ENCODE measurements at regions not wholly inside any gene's neighbourhood (a gene's known extent, or its start where the extent isn't known, plus 50 kb on each side); places are given as distances from the start of the nearest gene placed in this dataset.

DNA sequence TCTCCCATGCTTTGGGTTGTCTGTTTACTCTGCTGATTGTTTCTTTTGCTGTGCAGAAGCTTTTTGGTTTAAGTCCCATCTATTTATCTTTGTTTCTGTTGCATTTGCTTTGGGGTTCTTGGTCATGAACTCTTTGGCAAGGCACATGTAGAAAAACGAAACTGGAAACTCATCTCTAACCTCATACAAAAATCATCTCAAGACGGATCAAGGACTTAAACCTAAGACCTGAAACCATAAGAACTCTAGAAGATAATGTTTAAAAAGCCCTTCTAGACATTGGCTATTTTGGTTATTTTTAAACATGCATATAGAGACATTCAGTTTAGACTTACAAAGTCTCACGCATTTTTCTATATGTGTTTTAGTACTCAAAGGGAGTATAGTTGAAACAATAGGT lies 1164.3 kb upstream of the GYPC start:
- intact Hi-C loops (cut with DNase I; ENCODE audit: low total_unique reads): no loop called here
- TF ChIP-seq, protein P1, sequence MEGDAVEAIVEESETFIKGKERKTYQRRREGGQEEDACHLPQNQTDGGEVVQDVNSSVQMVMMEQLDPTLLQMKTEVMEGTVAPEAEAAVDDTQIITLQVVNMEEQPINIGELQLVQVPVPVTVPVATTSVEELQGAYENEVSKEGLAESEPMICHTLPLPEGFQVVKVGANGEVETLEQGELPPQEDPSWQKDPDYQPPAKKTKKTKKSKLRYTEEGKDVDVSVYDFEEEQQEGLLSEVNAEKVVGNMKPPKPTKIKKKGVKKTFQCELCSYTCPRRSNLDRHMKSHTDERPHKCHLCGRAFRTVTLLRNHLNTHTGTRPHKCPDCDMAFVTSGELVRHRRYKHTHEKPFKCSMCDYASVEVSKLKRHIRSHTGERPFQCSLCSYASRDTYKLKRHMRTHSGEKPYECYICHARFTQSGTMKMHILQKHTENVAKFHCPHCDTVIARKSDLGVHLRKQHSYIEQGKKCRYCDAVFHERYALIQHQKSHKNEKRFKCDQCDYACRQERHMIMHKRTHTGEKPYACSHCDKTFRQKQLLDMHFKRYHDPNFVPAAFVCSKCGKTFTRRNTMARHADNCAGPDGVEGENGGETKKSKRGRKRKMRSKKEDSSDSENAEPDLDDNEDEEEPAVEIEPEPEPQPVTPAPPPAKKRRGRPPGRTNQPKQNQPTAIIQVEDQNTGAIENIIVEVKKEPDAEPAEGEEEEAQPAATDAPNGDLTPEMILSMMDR (IDR thresholded peaks at IDR 0.05): no peak
- TF ChIP-seq POLR2A (IDR thresholded peaks at IDR 0.05): no peak
- 83 to 85% methylated on average over 3 of the region's 3 CpGs for WGBS, 2 donors
- H3K4me3 ChIP-seq (ENCODE audit: low read depth, poor library complexity, severe bottlenecking): no peak overlapping the region
- DNase-seq (ENCODE audit: low spot score in 2 of 2): no peak

DNA sequence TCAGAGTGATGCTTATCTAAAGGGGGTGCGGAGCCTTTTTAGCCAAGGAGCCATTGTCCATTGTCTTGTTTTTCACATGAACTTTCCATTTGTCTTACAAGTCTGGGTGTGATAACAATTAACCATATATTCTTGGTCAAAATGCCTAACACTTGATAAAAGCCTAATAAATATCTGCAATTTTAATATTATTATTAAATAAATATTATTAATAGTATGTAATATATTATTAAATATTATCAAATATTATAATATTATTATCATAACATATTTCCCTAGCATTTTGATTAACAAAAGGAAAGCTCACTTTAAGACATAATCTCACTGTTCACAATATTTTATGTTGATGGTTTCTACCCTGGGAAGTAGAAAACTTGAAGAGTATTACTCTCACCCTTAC lies 1143.6 kb upstream of the GYPC start:
- H3K4me3 ChIP-seq (ENCODE audit: low read depth, poor library complexity, severe bottlenecking): no peak overlapping the region
- TF ChIP-seq, protein P1 (IDR thresholded peaks at IDR 0.05): no peak
- no peak for TF ChIP-seq POLR2A (IDR thresholded peaks at IDR 0.05)
- intact Hi-C loops (cut with DNase I; ENCODE audit: low total_unique reads): no loop called here
- 85 to 100% methylated on average over 1 of the region's 1 CpG for WGBS, 2 donors
- no peak for DNase-seq (ENCODE audit: low spot score in 2 of 2)

DNA sequence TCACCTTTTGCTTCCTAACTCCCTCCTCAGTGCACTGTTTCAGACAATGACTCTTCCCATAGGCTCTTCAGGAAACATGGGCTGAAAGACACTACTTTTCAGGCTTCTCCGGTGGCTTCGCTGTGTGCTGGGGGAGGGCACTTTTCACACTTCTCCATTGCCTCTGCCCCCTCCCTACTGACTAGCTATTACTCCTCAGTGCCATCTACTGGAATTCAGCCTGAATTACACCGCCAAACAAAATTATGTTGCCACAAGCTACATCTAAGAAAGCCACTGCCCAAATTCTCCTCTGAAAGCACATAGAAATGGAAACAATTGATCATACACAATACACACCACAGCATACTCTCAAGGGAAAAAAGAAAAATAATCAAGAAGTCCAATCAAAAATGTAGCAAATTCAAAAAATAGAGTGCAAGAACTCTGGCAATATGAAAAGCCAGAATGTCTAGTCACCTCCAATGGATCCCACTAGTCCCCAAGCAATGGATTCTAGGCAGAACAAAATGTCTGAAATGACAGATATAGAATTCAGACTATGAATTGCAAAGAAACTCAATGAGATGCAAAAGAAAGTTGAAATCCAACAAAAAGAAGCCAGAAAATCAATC lies 1139.4 kb upstream of the GYPC start:
- no peak overlapping the region for H3K4me3 ChIP-seq (ENCODE audit: low read depth, poor library complexity, severe bottlenecking)
- TF ChIP-seq POLR2A (IDR thresholded peaks at IDR 0.05): no peak
- TF ChIP-seq, protein P1 (IDR thresholded peaks at IDR 0.05): no peak
- intact Hi-C loops (cut with DNase I; ENCODE audit: low total_unique reads): no loop called here
- no peak for DNase-seq (ENCODE audit: low spot score in 2 of 2)
- WGBS, 2 donors: 62 to 66% methylated on average over 3 of the region's 3 CpGs

DNA sequence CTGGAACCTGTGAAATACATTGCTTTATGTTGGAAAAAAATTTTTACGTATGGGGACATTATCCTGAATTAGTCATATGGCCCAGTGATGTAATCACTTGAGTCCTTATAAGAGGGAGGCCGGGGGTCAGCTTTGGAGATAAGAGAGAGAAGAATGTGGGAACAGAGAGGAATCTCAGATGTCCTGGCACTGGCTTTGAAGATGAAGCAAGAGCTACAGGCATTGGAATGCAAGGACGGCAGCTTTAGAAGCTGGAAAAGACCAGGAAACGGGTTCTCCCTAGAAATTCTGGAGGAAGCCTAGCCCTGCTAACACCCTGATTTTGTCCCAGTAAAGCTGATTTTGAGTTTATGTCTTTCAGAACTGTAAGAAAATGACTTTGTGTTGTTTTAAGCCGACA lies 1129.9 kb upstream of the GYPC start:
- 60 to 69% methylated on average over 5 of the region's 5 CpGs for WGBS, 2 donors
- no peak for TF ChIP-seq POLR2A (IDR thresholded peaks at IDR 0.05)
- TF ChIP-seq, protein P1 (IDR thresholded peaks at IDR 0.05): no peak
- intact Hi-C loops (cut with DNase I; ENCODE audit: low total_unique reads): no loop called here
- DNase-seq (ENCODE audit: low spot score in 2 of 2): no peak
- H3K4me3 ChIP-seq (ENCODE audit: low read depth, poor library complexity, severe bottlenecking): no peak overlapping the region

DNA sequence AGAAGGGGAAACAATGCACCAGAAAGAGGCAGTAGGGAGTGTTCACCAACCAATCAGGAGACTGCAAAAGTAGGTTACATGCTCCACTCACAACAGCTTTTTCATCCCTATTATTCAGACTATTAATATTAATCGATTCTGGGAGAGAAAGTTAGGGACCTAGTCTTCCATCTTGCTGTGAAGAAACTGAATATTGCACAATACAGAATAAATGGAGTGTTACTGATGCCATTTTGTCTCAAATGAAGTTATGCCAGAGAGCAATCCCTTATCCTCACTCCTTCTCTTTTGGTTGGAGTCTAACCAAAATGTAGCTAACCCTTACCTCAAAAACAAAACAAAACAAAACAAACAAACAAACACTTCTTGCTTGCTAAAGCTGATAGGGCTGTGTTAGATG lies 1120.9 kb upstream of the GYPC start:
- whole genome bisulfite sequencing, 2 donors: 63 to 87% methylated on average over 1 of the region's 1 CpG
- no peak for TF ChIP-seq POLR2A (IDR thresholded peaks at IDR 0.05)
- TF ChIP-seq, protein P1 (IDR thresholded peaks at IDR 0.05): no peak
- intact Hi-C loops (cut with DNase I; ENCODE audit: low total_unique reads): no loop called here
- no peak overlapping the region for H3K4me3 ChIP-seq (ENCODE audit: low read depth, poor library complexity, severe bottlenecking)
- DNase-seq (ENCODE audit: low spot score in 2 of 2): no peak

DNA sequence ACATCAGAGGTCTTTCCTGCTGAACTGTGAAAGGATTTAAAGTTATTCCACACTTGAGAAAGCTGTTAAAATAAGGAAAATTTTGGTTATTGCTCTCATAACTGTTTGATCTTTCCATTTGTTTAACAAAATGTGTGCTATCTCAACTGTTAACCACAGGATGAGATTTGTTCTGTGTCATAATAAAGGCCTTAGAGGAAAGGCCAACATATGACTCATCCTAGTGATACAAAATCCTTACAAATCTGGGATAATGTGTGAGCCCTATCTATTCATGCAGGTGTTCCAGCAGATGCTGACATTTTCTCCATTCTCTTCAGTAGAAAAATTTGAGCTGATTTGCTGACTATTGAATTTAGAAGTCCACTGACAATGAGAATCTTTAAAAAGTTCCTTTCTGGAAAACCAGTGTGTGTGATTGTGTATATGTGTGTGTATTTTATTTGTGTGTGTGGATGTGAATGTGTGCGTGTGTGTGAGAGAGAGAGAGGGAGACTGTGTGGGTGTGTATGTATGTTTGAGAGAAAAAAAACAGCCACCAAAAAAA lies 1111.9 kb upstream of the GYPC start:
- no peak overlapping the region for H3K4me3 ChIP-seq (ENCODE audit: low read depth, poor library complexity, severe bottlenecking)
- WGBS, 2 donors: 87 to 95% methylated on average over 1 of the region's 1 CpG
- TF ChIP-seq, protein P1 (IDR thresholded peaks at IDR 0.05): no peak
- no peak for TF ChIP-seq POLR2A (IDR thresholded peaks at IDR 0.05)
- no peak for DNase-seq (ENCODE audit: low spot score in 2 of 2)
- intact Hi-C loops (cut with DNase I; ENCODE audit: low total_unique reads): no loop called here

Measured in lower leg skin (tissue), 4 donors.